Cardiac muscle cell (in vitro differentiated cells and primary cell): ENCODE measurements at regions not wholly inside any gene's neighbourhood (a gene's known extent, or its start where the extent isn't known, plus 50 kb on each side); places are given as distances from the start of the nearest gene placed in this dataset.

Source experiments
- DNase-seq, 2 donors: peaks; one replicate each; pipeline versions ENCODE4 v3.0.0 to v3.0.0-alpha.2; 2010 to 2017; ENCODE audit warnings: low read depth in 1 of 2, low spot score in 1 of 2
- H3K27ac ChIP-seq: fragments of 200-600 bp; sonication (generic); 2 replicates; pipeline ENCODE4 v1.5.1; 2016
- H3K27me3 ChIP-seq: fragments of 200-600 bp; sonication (generic); 2 replicates; pipeline ENCODE4 v1.6.0; 2016; ENCODE audit warnings: control low read depth
- H3K36me3 ChIP-seq: fragments of 200-600 bp; sonication (generic); 2 replicates; pipeline ENCODE4 v1.5.1; 2016; ENCODE audit warnings: control low read depth
- H3K4me1 ChIP-seq: fragments of 200-600 bp; sonication (generic); 2 replicates; pipeline ENCODE4 v1.8.1; 2017; ENCODE audit warnings: low read depth, mild to moderate bottlenecking, mixed run types
- H3K4me3 ChIP-seq: fragments of 200-600 bp; sonication (generic); 2 replicates; pipeline ENCODE4 v1.5.1; 2016; ENCODE audit warnings: mild to moderate bottlenecking
- H3K9me3 ChIP-seq: fragments of 200-600 bp; sonication (generic); 2 replicates; pipeline ENCODE4 v1.5.1; 2017; ENCODE audit warnings: low read depth, mild to moderate bottlenecking, control low read depth
- TF ChIP-seq, protein P1 (sequence below): IDR thresholded peaks from 2 replicates; pipeline ENCODE4 v1.5.1; 2012; ENCODE audit warnings: low read depth, mild to moderate bottlenecking, low read length

DNA sequence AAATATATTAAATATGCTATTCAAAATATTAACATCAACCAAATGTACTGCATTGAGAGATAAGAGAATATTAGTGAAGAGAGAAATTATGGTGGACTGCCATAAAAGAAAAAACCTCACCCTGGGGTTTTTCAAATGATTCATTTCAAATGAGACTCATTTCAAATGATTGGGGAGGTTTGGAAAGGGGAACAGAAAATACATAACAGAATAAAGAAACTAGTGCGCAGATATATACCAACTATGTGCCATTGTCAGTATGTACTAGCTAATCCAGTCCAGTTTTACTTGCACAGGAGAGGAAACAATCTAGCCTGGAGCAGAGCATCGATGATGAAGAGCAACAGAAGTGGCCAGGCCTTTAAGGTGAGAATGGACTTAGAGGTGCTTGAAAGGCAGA lies 651.6 kb upstream of the RORB start:
- Histone ChIP-seq H3K4me1 (no peaks in the 10 kb centered on the region), H3K27me3 (no peaks in the 10 kb centered on the region), H3K9me3 (no peaks in the 10 kb centered on the region), H3K36me3 (no peaks in the 10 kb centered on the region), H3K4me3 (no peak overlapping the region), H3K27ac (no peak overlapping the region)
- DNase-seq = no peak
- TF ChIP-seq, protein P1, sequence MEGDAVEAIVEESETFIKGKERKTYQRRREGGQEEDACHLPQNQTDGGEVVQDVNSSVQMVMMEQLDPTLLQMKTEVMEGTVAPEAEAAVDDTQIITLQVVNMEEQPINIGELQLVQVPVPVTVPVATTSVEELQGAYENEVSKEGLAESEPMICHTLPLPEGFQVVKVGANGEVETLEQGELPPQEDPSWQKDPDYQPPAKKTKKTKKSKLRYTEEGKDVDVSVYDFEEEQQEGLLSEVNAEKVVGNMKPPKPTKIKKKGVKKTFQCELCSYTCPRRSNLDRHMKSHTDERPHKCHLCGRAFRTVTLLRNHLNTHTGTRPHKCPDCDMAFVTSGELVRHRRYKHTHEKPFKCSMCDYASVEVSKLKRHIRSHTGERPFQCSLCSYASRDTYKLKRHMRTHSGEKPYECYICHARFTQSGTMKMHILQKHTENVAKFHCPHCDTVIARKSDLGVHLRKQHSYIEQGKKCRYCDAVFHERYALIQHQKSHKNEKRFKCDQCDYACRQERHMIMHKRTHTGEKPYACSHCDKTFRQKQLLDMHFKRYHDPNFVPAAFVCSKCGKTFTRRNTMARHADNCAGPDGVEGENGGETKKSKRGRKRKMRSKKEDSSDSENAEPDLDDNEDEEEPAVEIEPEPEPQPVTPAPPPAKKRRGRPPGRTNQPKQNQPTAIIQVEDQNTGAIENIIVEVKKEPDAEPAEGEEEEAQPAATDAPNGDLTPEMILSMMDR = no peak

DNA sequence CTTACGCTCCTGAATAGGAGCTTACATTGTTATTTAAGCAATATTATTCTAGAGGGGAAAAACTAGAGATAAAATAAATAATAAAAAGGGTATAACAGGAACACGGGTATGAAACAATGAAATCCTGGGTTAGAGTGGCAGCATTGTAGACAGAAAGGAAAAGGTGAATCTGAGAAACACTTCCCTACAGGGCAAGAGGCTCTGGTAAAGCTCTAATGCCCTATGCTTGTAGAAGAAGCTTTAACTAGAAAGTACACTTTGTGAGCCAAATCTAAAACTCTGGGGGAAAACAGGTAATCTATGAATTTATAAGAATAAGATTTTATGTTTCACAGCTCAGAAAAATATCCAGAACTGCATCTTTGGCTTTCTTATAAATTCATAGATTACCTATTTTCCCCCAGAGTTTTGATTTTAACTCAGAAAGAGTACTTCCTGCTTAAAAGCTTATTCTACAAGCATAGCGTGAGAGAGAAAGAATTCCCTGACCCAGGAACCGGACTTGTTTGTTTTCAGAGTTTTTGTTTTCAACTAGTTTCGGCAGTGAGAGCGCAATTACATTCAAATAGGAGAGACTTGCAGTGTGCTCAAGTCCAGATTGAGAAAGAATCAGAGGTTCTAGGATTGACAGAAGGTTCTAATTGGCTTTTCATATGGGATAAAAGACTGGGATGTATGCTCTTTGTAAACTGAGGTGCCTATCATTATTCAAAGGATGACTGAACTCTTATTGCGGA lies 651.0 kb upstream of the RORB start:
- H3K36me3 ChIP-seq = no peaks in the 10 kb centered on the region
- TF ChIP-seq, protein P1 = no peak
- no peak overlapping the region for H3K4me3 ChIP-seq
- H3K4me1 ChIP-seq = no peaks in the 10 kb centered on the region
- no peaks in the 10 kb centered on the region for H3K27me3 ChIP-seq
- no peaks in the 10 kb centered on the region for H3K9me3 ChIP-seq
- no peak overlapping the region for H3K27ac ChIP-seq
- no peak for DNase-seq

DNA sequence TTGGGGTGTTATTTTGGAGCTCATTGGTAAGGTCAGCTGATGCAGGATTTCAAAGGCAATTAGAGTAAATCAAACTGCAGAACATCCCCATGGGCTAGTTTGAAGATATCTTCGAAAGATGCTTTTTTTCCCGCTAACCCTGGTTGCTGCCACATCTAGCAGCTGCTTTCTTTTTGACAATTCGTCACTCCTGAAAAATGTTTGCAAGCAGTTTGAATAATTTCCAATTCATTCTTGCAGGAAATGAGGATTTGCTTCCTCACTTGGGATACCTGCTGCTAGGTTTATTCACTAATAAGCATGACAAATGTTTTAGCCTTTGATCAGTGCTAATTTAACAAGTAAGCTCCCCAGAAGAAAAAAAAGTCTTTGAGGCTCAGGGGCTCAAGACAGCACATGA lies 649.6 kb upstream of the RORB start:
- H3K27me3 ChIP-seq = no peaks in the 10 kb centered on the region
- no peaks in the 10 kb centered on the region for H3K4me1 ChIP-seq
- H3K36me3 ChIP-seq = no peaks in the 10 kb centered on the region
- DNase-seq = no peak
- TF ChIP-seq, protein P1 = no peak
- H3K9me3 ChIP-seq = no peaks in the 10 kb centered on the region
- H3K27ac ChIP-seq = no peak overlapping the region
- H3K4me3 ChIP-seq = no peak overlapping the region

DNA sequence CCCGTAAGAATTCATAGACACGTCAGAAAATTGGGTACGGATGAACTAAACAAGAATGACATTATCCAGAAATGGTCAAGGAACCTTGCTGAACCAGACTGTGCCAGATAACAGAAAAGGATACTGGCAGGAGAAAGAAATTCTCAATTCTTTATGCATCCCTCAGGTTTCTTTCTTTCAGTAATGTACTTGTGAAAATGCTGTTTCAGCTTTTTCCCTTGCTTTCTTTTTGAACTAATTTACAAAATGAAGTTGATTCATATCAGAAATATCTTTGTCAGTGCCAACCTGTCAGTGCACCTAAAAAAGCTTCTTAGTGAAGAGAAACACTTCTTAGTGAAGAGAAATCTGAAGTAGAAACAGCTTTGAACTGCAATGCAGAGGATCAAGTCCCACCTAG lies 643.6 kb upstream of the RORB start:
- no peaks in the 10 kb centered on the region for H3K4me1 ChIP-seq
- H3K36me3 ChIP-seq = no peaks in the 10 kb centered on the region
- no peak overlapping the region for H3K27ac ChIP-seq
- H3K27me3 ChIP-seq = no peaks in the 10 kb centered on the region
- DNase-seq = no peak
- TF ChIP-seq, protein P1 = no peak
- H3K9me3 ChIP-seq = no peaks in the 10 kb centered on the region
- no peak overlapping the region for H3K4me3 ChIP-seq

- TF ChIP-seq, protein P1 = no peak
- Histone ChIP-seq H3K36me3 (no peaks in the 10 kb centered on the region), H3K4me1 (no peaks in the 10 kb centered on the region), H3K27me3 (no peaks in the 10 kb centered on the region), H3K27ac (no peak overlapping the region), H3K4me3 (no peak overlapping the region), H3K9me3 (no peaks in the 10 kb centered on the region)
- DNase-seq = no peak
Observed at GRCh38 chr9:73855206-73855605, 641.9 kb upstream of the RORB start.

DNA sequence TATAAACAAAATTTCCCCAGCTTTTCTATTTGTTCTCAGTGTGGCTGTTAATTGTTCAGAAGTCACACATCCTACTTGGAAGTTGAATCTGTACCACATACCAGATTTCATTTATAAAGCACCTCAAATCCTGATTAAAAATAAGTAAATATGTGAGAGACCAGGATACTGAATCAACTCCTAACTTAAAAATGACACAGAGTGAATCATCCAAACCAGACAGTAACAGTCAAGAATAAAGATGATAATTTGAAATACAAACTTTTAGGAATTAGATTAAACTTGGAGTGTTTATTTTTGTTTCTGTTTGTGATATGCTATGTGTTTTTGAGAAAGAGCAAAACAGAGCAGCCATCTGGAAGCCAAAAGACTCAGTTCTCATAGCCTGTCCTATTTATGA lies 633.2 kb upstream of the RORB start:
- Histone ChIP-seq H3K4me3 (no peak overlapping the region), H3K36me3 (no peaks in the 10 kb centered on the region), H3K4me1 (no peaks in the 10 kb centered on the region), H3K9me3 (no peaks in the 10 kb centered on the region), H3K27me3 (no peaks in the 10 kb centered on the region), H3K27ac (no peak overlapping the region)
- DNase-seq = no peak
- TF ChIP-seq, protein P1 = no peak
